ENCODE measurements at regions not wholly inside any gene's neighbourhood (a gene's known extent, or its start where the extent isn't known, plus 50 kb on each side); places are given as distances from the start of the nearest gene placed in this dataset.

DNA sequence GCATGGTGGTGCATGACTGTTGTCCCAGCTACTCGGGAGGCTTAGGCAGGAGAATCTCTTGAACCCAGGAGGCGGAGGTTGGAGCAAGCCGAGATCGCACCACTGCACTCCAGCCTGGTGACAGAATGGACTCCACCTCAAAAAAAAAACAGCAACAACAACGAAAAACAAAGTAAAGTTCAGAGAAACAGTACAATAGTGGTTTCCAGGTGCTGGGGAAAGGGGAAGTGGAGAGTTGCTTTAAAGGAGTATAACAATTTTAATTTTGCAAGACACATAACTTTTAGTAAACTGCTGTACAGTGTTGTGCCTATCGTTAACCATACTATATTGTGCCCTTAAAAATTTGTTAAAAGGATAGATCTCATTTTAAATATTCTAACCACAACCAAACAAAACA lies 662.7 kb upstream of the POT1 start:
- TF ChIP-seq POLR2A (IDR thresholded peaks at IDR 0.05): no peak
- TF ChIP-seq, protein P1, sequence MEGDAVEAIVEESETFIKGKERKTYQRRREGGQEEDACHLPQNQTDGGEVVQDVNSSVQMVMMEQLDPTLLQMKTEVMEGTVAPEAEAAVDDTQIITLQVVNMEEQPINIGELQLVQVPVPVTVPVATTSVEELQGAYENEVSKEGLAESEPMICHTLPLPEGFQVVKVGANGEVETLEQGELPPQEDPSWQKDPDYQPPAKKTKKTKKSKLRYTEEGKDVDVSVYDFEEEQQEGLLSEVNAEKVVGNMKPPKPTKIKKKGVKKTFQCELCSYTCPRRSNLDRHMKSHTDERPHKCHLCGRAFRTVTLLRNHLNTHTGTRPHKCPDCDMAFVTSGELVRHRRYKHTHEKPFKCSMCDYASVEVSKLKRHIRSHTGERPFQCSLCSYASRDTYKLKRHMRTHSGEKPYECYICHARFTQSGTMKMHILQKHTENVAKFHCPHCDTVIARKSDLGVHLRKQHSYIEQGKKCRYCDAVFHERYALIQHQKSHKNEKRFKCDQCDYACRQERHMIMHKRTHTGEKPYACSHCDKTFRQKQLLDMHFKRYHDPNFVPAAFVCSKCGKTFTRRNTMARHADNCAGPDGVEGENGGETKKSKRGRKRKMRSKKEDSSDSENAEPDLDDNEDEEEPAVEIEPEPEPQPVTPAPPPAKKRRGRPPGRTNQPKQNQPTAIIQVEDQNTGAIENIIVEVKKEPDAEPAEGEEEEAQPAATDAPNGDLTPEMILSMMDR (IDR thresholded peaks at IDR 0.05): no peak
- Histone ChIP-seq H3K4me1 (no peaks in the 10 kb centered on the region), H3K36me3 (no peaks in the 10 kb centered on the region), H3K4me3 (no peak overlapping the region), H3K9me3 (peaks cover 0 to 7% (median 0%) of the 10 kb centered on the region in 12 donors), H3K27me3 (no peaks in the 10 kb centered on the region), H3K27ac (no peak overlapping the region)
- no peak for DNase-seq
- intact Hi-C loops (cut with DNase I): no loop called here
- no peak for ATAC-seq
- WGBS, 4 donors: 74 to 79% (median 79%) methylated on average over 6 of the region's 6 CpGs

DNA sequence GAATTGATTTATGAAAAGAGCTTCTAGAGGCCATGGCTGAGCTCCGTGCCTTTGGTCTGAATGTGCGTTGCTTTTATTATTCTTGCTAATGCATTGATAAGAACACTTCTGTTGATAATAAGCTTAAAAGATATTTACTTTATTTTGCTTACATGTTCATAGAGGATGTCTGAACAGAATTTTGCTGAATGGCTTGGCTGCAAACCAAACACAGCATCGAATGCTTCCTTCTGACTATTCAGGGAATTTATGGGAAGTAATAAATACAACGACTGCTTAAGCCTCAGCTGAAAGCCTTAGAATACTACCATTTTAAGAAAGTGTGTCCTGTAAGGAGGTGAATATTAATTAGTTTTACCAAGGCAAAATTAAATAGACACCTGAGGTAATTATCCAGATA lies 643.5 kb upstream of the POT1 start:
- intact Hi-C loops (cut with DNase I): loop anchor here in 1 of 10 donors (10.0 kb wide), 1 partner anchor 58 kb away; no protein-coding TSS in a partner anchor
- Histone ChIP-seq H3K4me3 (no peak overlapping the region), H3K27me3 (no peaks in the 10 kb centered on the region), H3K9me3 (peaks cover 0 to 8% (median 0%) of the 10 kb centered on the region in 12 donors), H3K27ac (no peak overlapping the region), H3K36me3 (no peaks in the 10 kb centered on the region), H3K4me1 (no peaks in the 10 kb centered on the region)
- WGBS, 4 donors: 48 to 62% (median 56%) methylated on average over 4 of the region's 4 CpGs
- DNase-seq (no peak), ATAC-seq (no peak)
- TF ChIP-seq, protein P1 (IDR thresholded peaks at IDR 0.05): no peak
- TF ChIP-seq POLR2A (IDR thresholded peaks at IDR 0.05): no peak

DNA sequence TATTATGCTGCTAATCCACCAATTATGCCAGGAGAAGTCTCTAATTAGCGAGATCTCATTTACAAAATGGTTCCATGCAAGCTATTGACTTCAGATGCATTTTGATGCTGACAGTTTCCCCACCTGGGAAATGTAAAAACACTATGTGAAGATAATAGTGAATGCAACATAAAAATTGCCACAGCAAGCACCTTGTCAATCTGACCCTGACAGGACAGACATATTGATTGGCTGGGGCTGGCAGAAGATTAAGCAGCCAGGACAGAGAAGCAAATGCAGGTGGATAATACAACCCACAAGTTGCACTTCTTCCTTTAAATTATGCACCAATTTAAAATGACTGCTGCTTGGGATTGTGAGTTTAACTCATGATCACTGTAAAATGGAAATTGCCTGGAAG lies 642.8 kb upstream of the POT1 start:
- DNase-seq (no peak), ATAC-seq (no peak)
- Histone ChIP-seq H3K9me3 (peaks cover 0 to 8% (median 0%) of the 10 kb centered on the region in 12 donors), H3K4me1 (no peaks in the 10 kb centered on the region), H3K27ac (no peak overlapping the region), H3K36me3 (no peaks in the 10 kb centered on the region), H3K4me3 (no peak overlapping the region), H3K27me3 (no peaks in the 10 kb centered on the region)
- no peak for TF ChIP-seq POLR2A (IDR thresholded peaks at IDR 0.05)
- TF ChIP-seq, protein P1 (IDR thresholded peaks at IDR 0.05): no peak
- intact Hi-C loops (cut with DNase I): loop anchor here in 1 of 10 donors (10.0 kb wide), 1 partner anchor 58 kb away; no protein-coding TSS in a partner anchor
- 68 to 90% (median 80%) methylated on average over 1 of the region's 1 CpG for WGBS, 4 donors

DNA sequence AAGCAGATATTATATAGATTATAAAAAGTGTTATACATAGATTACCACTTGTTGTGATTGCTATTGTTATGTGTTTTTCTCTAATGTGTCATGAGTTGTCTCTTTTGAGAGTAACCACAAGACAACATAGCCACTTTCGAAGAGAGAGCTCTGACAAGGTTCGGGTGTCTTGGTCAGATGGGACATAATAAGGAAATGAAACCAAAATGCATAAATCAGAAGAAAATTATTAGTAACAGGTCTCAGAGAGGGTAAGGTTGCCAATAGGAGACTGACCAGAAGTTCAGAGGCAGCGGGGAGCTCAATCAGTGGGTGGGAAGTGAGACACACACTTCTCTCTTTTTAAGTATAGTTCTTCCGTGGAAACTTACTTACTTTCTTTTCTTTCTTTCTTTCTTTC lies 639.2 kb upstream of the POT1 start:
- TF ChIP-seq POLR2A (IDR thresholded peaks at IDR 0.05): no peak
- TF ChIP-seq, protein P1 (IDR thresholded peaks at IDR 0.05): no peak
- no peak overlapping the region for H3K4me3 ChIP-seq
- H3K27me3 ChIP-seq: no peaks in the 10 kb centered on the region
- no peaks in the 10 kb centered on the region for H3K9me3 ChIP-seq
- H3K4me1 ChIP-seq: no peaks in the 10 kb centered on the region
- DNase-seq (no peak), ATAC-seq (no peak)
- 89 to 92% (median 90%) methylated on average over 4 of the region's 4 CpGs for WGBS, 4 donors
- H3K36me3 ChIP-seq: no peaks in the 10 kb centered on the region
- intact Hi-C loops (cut with DNase I): no loop called here
- no peak overlapping the region for H3K27ac ChIP-seq
